HG02938 (cell line): ENCODE measurements at regions not wholly inside any gene's neighbourhood (a gene's known extent, or its start where the extent isn't known, plus 50 kb on each side); places are given as distances from the start of the nearest gene placed in this dataset.
"Not testable (repeated sequence)": the region's sequence is repeated elsewhere in the genome, so short reads cannot be mapped to it uniquely, and the experiment has no call there.

ENCODE experiments used
- ATAC-seq: cut with Tn5 transposase; IDR thresholded peaks from one replicate; pipeline ENCODE4 v1.9.1; 2021; ENCODE audit warnings: mild to moderate bottlenecking, moderate library complexity; ENCODE audit not compliant: unreplicated experiment

DNA sequence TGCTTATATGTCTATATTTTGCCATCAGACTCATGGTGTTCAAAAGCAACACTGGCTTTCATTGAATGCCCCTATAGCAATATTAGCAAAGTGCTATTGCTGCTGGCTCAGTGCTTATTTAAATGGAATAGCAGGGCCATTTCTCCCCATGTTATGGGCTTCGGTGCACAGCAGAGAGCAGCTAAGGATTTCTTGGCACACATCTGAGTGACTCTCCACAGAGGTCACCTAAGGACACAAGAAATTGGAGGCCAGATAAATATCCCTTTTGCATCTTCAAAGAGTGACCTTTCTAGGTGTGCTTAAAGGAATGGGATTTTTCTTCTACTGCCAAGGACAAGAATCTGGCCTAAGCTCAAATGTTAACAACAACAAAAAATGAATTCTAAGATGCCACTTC, 751.8 kb downstream of the CDH11 start:
- no peak for ATAC-seq

DNA sequence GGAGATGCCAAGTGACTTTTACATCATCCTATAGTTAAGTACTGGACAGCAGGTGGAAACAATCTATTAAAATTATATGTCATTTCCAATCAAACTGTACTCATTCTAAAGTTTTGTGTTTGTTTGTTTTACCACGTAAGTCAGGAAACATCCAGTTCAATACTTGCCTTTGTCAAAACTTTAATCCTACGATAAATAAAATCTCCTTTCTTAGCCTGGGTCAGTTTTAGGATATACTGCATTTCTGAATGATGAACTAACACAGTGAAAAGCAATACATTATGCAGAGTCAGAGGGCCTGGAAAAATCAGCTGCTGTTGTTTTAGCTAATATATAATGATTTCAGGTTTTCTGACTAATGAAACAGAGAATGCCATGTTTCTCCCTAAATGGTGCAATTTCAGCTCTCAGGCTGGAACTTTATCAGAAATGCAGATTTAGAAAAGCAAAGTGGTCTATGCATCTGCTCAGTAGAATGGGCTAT, 756.4 kb downstream of the CDH11 start:
- ATAC-seq = no peak

DNA sequence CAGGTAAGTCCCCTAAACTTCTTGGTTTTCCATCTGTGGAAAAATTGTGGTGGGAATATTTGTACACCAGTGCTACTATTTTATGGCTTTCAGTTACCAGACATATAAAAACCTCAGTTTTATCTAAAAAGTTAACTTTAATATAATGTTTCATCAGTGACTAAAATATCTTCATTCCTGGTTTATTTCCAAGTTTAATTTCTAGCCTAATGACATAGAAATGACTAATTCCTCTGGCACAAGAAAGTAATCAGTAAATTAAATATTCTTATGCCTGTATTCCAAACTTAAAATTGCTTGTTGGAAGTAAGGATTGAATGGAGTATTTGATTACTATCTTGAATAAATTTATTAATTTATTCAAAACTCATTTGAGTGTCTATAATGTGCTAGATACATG, 757.0 kb downstream of the CDH11 start:
- no peak for ATAC-seq

DNA sequence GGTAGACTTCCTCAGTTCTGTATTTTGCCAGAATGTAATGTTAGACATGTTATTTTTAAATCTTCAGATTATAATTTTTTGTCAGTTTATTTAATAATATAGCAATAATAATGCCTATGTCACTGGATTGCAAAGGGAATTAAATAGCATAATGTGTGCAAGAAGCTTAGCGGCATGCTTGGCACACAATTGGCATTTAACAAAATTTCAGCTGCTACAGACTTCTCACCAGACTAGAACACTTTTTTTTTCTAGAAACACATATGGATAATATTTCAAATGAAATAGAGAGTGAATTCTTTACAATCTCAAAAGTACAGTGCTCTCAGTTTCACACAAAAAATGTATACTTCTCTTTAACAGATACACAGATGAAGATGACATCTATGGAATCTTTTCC, 757.4 kb downstream of the CDH11 start:
- no peak for ATAC-seq

DNA sequence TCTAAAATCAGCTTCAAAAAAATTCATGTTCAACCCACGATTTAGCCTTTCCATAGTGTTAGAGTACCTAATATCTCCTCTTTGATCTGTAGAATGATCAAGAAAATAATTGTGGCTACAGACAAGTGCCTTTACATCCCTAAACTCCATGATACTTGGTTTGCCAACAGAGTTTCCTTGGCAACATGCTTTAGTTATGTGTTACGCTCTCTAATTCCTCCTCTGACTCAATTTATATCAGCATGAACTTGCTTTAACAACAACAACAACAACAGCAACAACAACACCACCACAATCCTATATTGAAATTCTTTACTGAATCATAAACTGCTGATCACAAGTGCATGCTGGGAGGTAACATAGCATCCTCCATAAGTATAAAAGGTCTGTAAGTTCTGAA, 757.8 kb downstream of the CDH11 start:
- no peak for ATAC-seq

DNA sequence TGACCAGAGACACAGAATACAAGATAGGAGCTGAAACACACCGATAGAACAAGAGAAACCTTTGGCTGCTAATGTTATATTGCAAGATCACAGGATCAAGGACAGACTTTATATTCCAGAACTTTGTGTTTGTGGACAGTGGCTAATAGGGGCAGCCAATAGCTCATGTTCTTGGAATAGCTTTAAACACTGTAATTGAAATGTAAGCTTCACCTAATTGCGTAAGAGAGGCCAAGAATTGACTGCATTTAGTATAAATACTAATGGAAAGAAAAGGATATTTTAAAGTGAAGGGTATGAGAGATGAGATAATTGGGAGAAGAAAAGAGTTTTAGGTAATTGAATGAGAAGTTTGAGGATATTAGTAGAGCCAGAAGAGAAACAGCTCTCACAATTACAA, 758.8 kb downstream of the CDH11 start:
- no peak for ATAC-seq

DNA sequence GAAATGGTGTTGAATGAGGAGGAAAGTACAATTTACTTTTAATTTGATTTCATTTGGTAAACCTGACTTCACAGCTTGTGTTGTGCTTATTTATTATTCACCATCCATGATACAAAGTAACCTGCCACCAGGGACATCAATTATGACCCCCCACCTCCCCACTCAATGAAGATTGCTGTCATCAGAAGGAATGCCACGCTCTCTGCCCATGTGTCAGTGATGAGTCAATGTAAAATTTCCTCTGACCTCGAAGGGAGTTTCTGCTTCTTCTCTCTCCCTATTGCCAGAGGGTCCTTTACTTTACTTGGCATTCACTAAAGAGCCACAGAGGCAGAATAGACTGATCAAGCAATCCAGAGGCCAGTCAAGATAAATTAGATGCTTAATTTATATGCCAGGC, 759.7 kb downstream of the CDH11 start:
- no peak for ATAC-seq

DNA sequence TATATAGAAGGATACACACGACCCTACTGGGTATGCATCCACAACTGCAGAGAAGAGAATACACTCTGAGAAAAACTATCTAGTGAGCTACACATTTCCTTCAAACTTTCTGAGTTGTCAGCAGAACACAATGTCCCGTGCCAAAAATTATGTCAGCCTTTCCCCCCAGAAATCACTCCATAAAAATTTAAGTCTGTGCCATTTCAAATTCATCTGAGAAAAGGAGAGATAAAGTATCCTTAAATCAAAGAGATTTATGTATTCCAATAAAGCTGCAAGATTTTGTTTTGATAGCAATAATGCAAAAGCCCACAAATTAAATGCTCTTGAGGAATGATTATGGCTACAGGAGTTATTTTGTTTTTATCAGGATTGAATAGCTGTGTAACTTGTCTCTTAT, 760.1 kb downstream of the CDH11 start:
- ATAC-seq = no peak

DNA sequence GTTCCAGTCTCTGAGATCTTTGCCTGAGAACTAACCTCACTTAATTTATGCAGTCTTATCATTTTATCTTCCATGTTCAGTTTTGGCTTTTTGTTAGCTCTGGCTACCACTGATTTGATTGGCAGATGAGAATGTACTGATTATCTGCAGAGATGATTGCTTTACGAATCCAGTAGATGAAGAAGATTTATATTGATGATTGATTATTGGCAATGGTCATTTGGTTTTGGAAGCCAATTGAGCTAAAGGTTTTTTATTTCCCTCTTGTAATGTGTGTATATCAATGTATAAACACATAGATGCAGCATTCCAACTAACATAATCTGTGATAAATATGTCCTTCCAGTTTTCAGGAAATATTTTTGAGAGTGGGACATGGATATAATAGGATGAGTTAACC, 763.6 kb downstream of the CDH11 start:
- no peak for ATAC-seq

DNA sequence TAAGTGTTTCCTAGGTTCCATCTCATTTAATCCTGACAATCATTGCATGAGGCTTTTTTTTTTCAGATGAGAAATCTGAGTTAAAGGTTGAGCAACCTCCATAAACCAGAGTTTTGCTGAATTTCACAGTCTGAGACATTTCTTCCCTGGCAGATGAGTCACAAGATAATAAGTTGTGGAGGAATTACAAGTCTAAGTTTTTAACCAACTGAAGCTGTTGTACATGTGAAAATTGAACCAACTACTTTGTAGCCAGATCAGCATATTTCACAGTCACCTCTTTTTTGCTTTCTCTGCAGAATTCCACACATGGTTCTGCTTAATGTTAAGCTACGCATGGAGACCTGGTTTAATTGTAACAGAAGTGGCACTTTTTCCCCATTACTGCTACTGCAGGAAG, 765.6 kb downstream of the CDH11 start:
- no peak for ATAC-seq

DNA sequence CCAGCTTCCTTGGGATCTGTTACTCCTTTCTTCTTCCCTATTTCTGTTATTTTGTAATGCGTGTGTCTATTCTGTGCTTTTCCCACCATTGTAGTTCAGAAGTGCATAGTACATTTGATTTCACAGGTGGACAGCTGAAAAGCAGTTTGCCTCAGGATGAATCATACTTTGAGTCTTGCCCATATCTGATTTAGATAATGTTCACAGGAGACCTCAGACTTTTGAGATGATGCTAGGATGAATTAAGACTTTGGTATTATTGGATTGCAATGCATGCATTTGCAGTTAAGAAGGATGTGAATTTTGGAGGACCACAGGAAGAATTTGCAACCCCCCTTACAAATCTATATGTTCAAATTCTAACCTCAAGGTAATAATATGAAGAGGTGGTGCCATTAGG, 769.6 kb downstream of the CDH11 start:
- ATAC-seq = no peak

DNA sequence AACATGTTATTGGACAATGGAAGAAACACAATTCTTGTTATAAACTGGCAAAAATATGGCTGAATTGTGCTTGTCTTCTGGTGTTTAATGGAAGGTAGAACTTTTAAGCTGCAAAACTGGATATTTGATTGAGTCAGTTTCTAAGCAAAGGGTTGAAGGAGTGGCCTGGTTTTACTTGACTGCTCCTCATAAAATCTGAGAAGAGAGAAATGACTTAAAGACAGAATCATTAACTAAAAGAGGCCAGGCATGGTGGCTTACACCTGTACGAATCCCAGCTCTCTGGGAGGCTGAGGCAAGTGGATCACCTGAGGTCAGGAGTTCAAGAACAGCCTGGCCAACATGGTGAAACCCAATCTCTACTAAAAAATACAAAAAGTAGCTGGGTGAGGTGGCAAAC, 770.7 kb downstream of the CDH11 start:
- no peak for ATAC-seq

DNA sequence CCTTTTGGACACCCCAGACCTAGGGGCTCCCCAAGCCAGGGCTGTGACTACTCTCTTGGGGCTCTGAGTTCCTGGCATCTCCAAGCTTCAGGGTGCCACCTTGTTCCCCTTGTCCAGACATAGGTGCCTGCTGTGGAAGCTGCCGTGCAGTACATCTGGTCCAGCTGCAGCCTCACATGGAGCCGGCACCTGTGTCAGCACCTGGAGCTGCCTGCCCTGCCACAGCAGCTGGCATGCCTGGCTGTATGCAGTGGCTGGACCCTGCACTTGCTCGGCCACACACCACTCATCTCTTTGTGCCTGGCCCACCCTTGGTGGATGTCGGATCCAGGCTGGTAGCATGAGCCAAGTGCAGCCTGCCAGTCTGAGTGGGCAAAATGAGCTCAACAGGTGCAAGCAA, 775.8 kb downstream of the CDH11 start:
- ATAC-seq = no peak

DNA sequence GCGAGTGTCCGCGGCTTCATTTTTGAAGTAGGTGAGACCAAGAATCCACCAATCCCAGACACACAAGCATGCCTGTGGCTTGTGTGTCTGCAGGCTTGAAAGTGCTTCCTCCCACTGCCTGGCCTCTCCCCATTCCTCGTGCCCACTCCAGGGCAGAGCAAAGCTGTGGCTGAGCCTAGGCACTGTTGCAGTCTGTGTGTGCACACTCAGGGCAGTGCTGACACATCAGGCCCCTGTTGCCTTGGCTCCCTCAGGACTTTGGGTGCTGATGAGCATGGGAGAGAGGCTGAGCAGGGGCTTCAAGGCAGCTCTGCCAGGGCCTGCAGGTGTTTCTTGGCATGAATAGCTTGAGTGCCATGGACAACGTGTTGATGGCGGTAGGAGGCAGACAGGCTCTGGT, 776.7 kb downstream of the CDH11 start:
- no peak for ATAC-seq

DNA sequence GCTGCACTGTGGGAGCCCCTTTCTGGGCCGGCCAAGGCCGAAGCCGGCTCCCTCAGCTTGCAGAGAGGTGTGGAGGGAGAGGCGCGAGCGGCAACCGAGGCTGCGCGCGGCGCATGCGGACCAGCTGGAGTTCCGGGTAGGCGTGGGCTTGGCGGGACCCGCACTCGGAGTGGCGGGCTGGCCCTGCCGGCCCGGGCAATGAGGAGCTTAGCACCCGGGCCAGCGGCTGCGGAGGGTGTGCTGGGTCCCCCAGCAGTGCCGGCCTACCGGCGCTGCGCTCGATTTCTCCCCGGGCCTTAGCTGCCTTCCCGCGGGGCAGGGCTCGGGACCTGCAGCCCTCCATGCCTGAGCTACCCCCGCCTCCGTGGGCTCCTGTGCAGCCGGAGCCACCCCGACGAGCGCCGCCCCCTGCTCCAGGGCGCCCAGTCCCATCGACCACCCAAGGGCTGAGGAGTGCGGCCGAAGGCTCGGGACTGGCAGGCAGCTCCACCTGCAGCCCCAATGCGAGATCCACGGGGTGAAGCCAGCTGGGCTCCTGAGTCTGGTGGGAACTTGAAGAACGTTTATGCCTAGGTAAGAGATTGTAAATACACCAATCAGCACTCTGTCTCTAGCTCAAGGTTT, 777.9 kb downstream of the CDH11 start:
- not testable (repeated sequence) for ATAC-seq

DNA sequence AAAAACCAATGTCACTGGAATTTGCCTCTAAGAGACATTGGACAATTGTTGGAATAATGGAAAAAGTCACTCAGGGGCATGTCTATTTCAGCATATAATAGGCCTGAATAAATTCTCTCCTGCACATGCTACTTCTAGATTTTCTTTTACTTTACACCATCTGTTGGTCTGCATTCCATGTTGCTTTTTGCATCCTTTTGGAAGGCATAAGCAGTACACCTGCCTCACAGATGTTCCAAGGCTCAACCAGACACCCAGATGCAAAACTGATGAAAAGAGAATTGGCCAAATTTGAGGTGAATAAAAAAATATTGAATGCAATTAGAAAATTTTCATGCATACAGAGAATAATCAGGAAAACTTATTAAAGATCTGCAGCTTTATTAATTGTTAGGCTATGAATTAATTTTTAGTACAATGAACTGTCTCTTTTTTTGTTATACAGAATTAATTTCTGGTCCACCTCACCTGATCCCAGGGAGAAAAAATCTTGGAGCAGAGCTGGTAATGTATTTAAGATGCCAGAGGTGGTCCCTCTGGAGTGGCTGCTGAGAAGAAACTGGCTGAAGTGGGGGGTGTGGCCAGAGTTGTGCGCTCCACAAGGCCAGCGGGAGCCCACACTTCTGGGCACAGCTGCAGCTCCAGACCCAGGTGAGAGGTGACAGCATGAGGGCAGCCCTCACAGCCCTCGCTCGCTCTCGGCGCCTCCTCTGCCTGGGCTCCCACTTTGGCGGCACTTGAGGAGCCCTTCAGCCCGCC, 778.6 kb downstream of the CDH11 start:
- ATAC-seq = no peak

DNA sequence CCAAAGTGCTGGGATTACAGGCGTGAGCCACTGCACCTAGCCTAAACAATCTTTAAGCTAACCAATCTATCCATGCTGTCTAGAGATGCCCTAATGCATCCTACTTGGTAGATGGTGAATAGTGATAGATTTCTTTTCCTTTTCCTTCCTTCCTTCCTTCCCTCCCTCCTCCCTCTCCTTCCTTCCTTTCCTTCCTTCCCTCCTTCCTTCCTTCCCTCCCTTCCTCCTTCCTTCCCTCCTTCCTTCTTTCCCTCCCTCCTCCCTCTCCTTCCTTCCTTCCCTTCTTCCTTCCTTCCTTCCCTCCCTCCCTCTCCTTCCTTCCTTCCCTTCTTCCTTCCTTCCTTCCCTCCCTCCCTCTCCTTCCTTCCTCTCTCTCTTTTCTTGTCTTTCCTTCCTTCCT, 780.5 kb downstream of the CDH11 start:
- ATAC-seq = not testable (repeated sequence)

DNA sequence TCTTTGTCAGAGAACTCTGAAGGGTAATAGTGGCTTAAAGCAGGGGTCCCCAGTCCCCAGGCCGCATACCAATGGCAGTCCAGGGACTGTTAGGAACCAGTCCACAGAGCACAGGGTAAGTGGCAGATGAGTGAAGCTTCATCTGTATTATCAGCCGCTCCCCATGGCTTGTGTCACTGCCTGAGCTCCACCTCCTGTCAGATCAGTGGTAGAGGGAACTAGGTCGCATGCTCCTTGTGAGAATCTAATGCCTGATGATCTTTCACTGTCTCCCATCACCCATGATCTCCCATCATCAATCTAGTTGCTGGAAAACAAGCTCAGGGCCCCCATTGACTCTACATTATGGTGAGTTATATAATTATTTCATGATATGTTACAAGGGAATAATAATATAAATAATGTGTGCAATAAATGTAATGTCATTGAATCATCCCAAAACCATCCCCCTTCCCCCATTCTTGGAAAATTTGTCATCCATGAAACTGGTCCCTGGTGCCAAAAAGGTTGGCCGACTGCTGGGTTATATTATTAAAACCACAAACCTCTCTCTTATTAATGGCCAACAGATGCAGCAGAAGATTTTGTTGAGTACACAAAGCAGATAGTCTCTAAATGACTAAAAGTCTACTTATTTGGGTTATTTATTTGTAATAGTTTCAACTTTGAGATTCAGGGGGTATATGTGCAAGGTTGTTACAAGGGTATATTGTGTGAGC, 782.7 kb downstream of the CDH11 start:
- no peak for ATAC-seq

DNA sequence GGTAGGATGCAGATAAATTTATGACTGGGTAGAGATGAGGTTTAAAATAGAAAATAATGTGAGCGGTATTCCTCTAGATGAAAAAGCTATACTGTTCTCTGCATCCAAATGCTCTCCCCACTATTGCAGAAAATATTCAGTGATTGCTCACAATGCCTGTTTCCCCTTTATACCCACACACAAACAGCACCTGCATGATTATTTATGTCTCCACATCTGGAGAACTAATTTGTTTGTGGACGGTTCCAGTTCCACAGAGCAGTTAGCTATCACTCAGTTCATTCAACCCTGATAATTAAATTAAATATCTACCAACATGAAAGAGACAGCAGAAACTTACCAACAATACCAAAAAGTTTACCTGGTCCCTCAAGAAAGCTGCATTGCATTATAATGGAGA, 800.0 kb downstream of the CDH11 start:
- ATAC-seq = no peak

DNA sequence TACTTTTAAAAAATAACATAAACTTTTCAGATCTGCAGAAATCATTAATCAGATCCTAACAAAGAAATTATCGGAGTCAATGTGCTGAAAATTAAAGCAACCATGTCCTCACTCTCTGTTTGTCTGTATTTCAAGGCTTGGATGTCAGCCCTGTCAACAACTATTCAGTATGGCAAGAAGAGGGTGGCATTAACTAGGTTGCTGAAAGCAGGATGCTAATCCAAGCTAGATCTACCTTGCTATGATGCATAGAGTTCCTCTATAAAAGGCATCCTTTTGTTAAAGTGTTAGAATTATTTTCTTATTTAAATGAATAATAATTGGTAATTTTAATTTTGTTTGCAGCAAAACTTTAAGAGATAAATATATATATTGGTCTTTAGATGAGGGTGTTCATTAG, 800.8 kb downstream of the CDH11 start:
- ATAC-seq = no peak

DNA sequence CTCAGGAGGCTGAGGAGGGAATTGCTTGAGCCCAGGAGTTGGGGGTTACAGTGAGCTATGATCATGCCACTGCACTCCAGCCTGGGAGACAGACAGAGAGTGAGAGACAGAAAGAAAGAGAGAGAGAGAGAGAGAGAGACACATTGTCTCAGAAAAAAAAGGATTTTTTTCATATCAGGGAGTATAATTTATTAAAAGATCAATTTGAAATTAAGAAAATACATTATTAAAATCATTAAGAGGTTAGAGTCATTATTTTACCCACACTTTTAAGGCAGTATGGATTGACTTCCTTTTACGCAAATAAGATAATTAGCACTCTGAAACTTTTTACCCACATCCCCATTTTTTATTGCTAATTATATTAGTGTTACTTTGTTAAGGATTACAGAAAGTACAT, 804.3 kb downstream of the CDH11 start:
- ATAC-seq = no peak

DNA sequence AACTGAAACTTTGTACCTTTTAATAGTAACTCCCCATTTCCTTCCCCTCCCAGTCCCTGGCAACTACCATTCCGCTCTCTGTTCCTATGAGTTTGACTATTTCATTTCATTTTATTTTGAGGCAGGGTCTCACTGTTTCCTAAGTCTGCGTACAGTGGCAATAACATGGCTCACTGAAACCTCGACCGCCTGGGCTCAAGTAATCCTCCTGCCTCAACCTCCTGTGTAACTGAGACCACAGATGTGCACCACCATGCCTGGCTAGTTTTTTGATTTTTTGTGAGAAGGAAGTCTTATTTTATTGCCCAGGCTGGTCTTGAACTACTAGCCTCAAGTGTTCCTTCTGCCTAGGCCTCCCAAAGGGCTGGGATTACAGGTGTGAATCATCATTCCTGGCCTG, 808.1 kb downstream of the CDH11 start:
- no peak for ATAC-seq
